ENCODE measurements at regions not wholly inside any gene's neighbourhood (a gene's known extent, or its start where the extent isn't known, plus 50 kb on each side); places are given as distances from the start of the nearest gene placed in this dataset.

- no peaks in the 10 kb centered on the region for H3K36me3 ChIP-seq (ENCODE audit: low read depth)
- no peak overlapping the region for H3K4me3 ChIP-seq
- H3F3A ChIP-seq (ENCODE audit: insufficient read depth, low read depth) = no peaks in the 10 kb centered on the region
- BruUV-seq (replicated peaks) = no TSS peak
- H3K9me3 ChIP-seq (ENCODE audit: insufficient read depth, low read depth) = no peaks in the 10 kb centered on the region
- no peaks in the 10 kb centered on the region for H3K79me2 ChIP-seq (ENCODE audit: low read depth)
- CTCF ChIA-PET = no interaction called here
- H2AFZ ChIP-seq = no peak overlapping the region
- no peaks in the 10 kb centered on the region for H3K27me3 ChIP-seq (ENCODE audit: insufficient read depth, low read depth)
- H3K4me1 ChIP-seq (replicated peaks; ENCODE audit: insufficient read depth) = no peaks in the 10 kb centered on the region
- H4K20me1 ChIP-seq (ENCODE audit: insufficient read depth) = no peaks in the 10 kb centered on the region
- no peak for TF ChIP-seq EZH2 (IDR thresholded peaks at IDR 0.05; ENCODE audit: low read depth)
- no peak for TF ChIP-seq CTCF (conservative IDR thresholded peaks at IDR 0.05)
- POLR2A ChIA-PET (ENCODE audit: unreplicated experiment) = no interaction called here
- DNase-seq = no peak
- H3K4me2 ChIP-seq = no peak overlapping the region
- peaks cover 8% of the 10 kb centered on the region for H3K9me2 ChIP-seq (ENCODE audit: insufficient read depth)
- H3K27ac ChIP-seq = no peak overlapping the region
- intact Hi-C loops (cut with micrococcal nuclease; ENCODE audit: unreplicated experiment) = no loop called here
These were observed 163.0 kb downstream of the OPN5 start for GRCh38 chr6:47944846-47945245.

- Histone ChIP-seq H3K79me2 (ENCODE audit: low read depth) (no peaks in the 10 kb centered on the region), H3K4me3 (no peak overlapping the region), H3K9me3 (ENCODE audit: insufficient read depth, low read depth) (no peaks in the 10 kb centered on the region), H3K27ac (no peak overlapping the region), H3K27me3 (ENCODE audit: insufficient read depth, low read depth) (no peaks in the 10 kb centered on the region), H3F3A (ENCODE audit: insufficient read depth, low read depth) (no peaks in the 10 kb centered on the region), H3K4me2 (no peak overlapping the region), H3K9me2 (ENCODE audit: insufficient read depth) (peaks cover 5% of the 10 kb centered on the region; the same call in 1 of the 2 replicates), H2AFZ (no peak overlapping the region), H4K20me1 (ENCODE audit: insufficient read depth) (no peaks in the 10 kb centered on the region), H3K36me3 (ENCODE audit: low read depth) (no peaks in the 10 kb centered on the region), H3K4me1 (replicated peaks; ENCODE audit: insufficient read depth) (no peaks in the 10 kb centered on the region)
- TF ChIP-seq CTCF (conservative IDR thresholded peaks at IDR 0.05) (no peak), EZH2 (IDR thresholded peaks at IDR 0.05; ENCODE audit: low read depth) (no peak)
- POLR2A ChIA-PET (ENCODE audit: unreplicated experiment) = no interaction called here
- CTCF ChIA-PET = no interaction called here
- DNase-seq = no peak
- BruUV-seq (replicated peaks) = no TSS peak
- intact Hi-C loops (cut with micrococcal nuclease; ENCODE audit: unreplicated experiment) = no loop called here
These were observed 156.6 kb downstream of the OPN5 start for GRCh38 chr6:47938405-47938804.

GRCh38 chr6:47936820-47937219, 155.0 kb downstream of the OPN5 start:
- no peak overlapping the region for H2AFZ ChIP-seq
- no peak overlapping the region for H3K27ac ChIP-seq
- no peaks in the 10 kb centered on the region for H4K20me1 ChIP-seq (ENCODE audit: insufficient read depth)
- intact Hi-C loops (cut with micrococcal nuclease; ENCODE audit: unreplicated experiment) = no loop called here
- no peak for TF ChIP-seq CTCF (conservative IDR thresholded peaks at IDR 0.05)
- no peak for TF ChIP-seq EZH2 (IDR thresholded peaks at IDR 0.05; ENCODE audit: low read depth)
- no peaks in the 10 kb centered on the region for H3K9me3 ChIP-seq (ENCODE audit: insufficient read depth, low read depth)
- no peaks in the 10 kb centered on the region for H3K79me2 ChIP-seq (ENCODE audit: low read depth)
- no peak overlapping the region for H3K4me2 ChIP-seq
- no TSS peak for BruUV-seq (replicated peaks)
- CTCF ChIA-PET = no interaction called here
- H3K4me1 ChIP-seq (replicated peaks; ENCODE audit: insufficient read depth) = no peaks in the 10 kb centered on the region
- no peak overlapping the region for H3K4me3 ChIP-seq
- H3K36me3 ChIP-seq (ENCODE audit: low read depth) = no peaks in the 10 kb centered on the region
- H3F3A ChIP-seq (ENCODE audit: insufficient read depth, low read depth) = no peaks in the 10 kb centered on the region
- no peaks in the 10 kb centered on the region for H3K27me3 ChIP-seq (ENCODE audit: insufficient read depth, low read depth)
- DNase-seq = no peak
- POLR2A ChIA-PET (ENCODE audit: unreplicated experiment) = no interaction called here
- H3K9me2 ChIP-seq (ENCODE audit: insufficient read depth) = no peaks in the 10 kb centered on the region; the same call in 1 of the 2 replicates

Data from PC-9 (cell line).